ENCODE measurements at regions not wholly inside any gene's neighbourhood (a gene's known extent, or its start where the extent isn't known, plus 50 kb on each side); places are given as distances from the start of the nearest gene placed in this dataset.

DNA sequence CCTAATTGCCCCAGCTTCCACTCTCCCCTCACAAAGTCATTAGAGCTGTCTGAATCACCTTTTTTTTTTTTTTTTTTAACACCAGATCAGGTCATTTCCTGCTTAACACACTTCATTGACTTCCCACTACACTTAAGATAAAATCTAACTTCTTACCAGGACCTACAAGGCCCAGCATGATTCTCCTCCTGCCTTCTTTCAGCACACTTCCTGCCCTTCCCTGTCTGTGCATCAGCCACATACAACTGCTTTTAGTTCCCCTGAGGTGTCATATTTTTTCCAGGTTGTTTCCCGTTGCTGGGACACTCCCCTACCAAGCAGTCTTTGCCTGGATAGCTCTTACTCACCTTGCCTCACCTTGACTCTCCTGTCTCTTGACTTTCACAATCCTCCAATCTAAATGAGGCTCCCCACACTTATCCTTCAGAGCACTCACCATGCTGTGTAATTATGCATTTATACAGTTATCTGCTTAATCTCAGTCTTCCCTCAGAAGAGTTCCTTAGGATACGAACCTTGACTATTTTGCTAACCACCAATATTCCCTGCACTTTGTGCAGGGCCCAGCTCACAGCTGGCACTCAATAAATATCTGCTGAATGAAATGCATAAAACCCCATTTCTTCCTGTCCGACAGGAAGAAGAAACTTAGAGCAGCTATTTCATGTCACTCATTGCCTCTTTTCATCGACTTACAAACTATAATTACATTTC is 96.6 kb upstream of the AKIP1 start:
- ATAC-seq (ENCODE audit: low read depth) (peak; percentile 75), DNase-seq (ENCODE audit: low spot score) (peak; percentile 74)
- H3K27me3 ChIP-seq (ENCODE audit: insufficient read depth, poor library complexity, severe bottlenecking): no peaks in the 10 kb centered on the region
- H3K36me3 ChIP-seq (ENCODE audit: low read depth): no peaks in the 10 kb centered on the region
- no peaks in the 10 kb centered on the region for H3K9me3 ChIP-seq (ENCODE audit: severe bottlenecking)
- no peak for TF ChIP-seq CTCF (IDR thresholded peaks at IDR 0.05; ENCODE audit: poor library complexity, severe bottlenecking)
- H3K27ac ChIP-seq (ENCODE audit: poor library complexity, severe bottlenecking): peak overlapping the region; percentile 99
- peaks cover 41% of the 10 kb centered on the region for H3K4me1 ChIP-seq (ENCODE audit: insufficient read depth, poor library complexity, severe bottlenecking)
- no peak overlapping the region for H3K4me3 ChIP-seq (ENCODE audit: severe bottlenecking)

- Histone ChIP-seq H3K27ac (ENCODE audit: poor library complexity, severe bottlenecking) (peak overlapping the region; percentile 99), H3K27me3 (ENCODE audit: insufficient read depth, poor library complexity, severe bottlenecking) (no peaks in the 10 kb centered on the region), H3K4me1 (ENCODE audit: insufficient read depth, poor library complexity, severe bottlenecking) (peaks cover 41% of the 10 kb centered on the region), H3K9me3 (ENCODE audit: severe bottlenecking) (no peaks in the 10 kb centered on the region), H3K4me3 (ENCODE audit: severe bottlenecking) (no peak overlapping the region), H3K36me3 (ENCODE audit: low read depth) (no peaks in the 10 kb centered on the region)
- no peak for DNase-seq (ENCODE audit: low spot score)
- no peak for ATAC-seq (ENCODE audit: low read depth)
- no peak for TF ChIP-seq CTCF (IDR thresholded peaks at IDR 0.05; ENCODE audit: poor library complexity, severe bottlenecking)
Measured at GRCh38 chr11:8814923-8815240, 96.1 kb upstream of the AKIP1 start.

DNA sequence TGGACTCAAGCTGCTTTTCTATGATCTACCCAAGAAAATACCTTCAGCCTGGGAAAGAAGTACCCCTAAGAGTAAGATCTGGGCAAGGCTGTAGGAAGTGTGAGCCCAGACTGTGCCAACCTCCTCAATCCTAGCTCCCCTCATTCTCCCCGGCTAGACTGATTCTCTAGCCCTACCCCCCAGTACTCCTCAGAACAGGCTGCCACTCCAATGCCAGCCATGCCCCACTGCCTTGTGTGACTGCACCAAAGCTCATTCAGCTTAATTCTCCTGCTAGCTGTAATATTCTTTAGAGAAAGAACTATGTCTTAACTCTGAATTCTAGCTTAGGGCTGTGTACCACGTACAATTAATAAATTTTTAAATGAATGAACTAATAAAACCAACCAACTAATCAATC is 92.6 kb upstream of the AKIP1 start:
- no peak for TF ChIP-seq CTCF (IDR thresholded peaks at IDR 0.05; ENCODE audit: poor library complexity, severe bottlenecking)
- H3K27ac ChIP-seq (ENCODE audit: poor library complexity, severe bottlenecking): no peak overlapping the region
- H3K36me3 ChIP-seq (ENCODE audit: low read depth): no peaks in the 10 kb centered on the region
- H3K9me3 ChIP-seq (ENCODE audit: severe bottlenecking): no peaks in the 10 kb centered on the region
- H3K27me3 ChIP-seq (ENCODE audit: insufficient read depth, poor library complexity, severe bottlenecking): no peaks in the 10 kb centered on the region
- H3K4me3 ChIP-seq (ENCODE audit: severe bottlenecking): no peak overlapping the region
- no peak for DNase-seq (ENCODE audit: low spot score)
- no peak for ATAC-seq (ENCODE audit: low read depth)
- H3K4me1 ChIP-seq (ENCODE audit: insufficient read depth, poor library complexity, severe bottlenecking): peaks cover 20% of the 10 kb centered on the region

GRCh38 chr11:8820401-8820800 is 90.6 kb upstream of the AKIP1 start:
- no peak for ATAC-seq (ENCODE audit: low read depth)
- no peaks in the 10 kb centered on the region for H3K36me3 ChIP-seq (ENCODE audit: low read depth)
- H3K9me3 ChIP-seq (ENCODE audit: severe bottlenecking): no peaks in the 10 kb centered on the region
- H3K4me3 ChIP-seq (ENCODE audit: severe bottlenecking): no peak overlapping the region
- DNase-seq (ENCODE audit: low spot score): no peak
- H3K27me3 ChIP-seq (ENCODE audit: insufficient read depth, poor library complexity, severe bottlenecking): no peaks in the 10 kb centered on the region
- peaks cover 2% of the 10 kb centered on the region for H3K4me1 ChIP-seq (ENCODE audit: insufficient read depth, poor library complexity, severe bottlenecking)
- TF ChIP-seq CTCF (IDR thresholded peaks at IDR 0.05; ENCODE audit: poor library complexity, severe bottlenecking): no peak
- no peak overlapping the region for H3K27ac ChIP-seq (ENCODE audit: poor library complexity, severe bottlenecking)

DNA sequence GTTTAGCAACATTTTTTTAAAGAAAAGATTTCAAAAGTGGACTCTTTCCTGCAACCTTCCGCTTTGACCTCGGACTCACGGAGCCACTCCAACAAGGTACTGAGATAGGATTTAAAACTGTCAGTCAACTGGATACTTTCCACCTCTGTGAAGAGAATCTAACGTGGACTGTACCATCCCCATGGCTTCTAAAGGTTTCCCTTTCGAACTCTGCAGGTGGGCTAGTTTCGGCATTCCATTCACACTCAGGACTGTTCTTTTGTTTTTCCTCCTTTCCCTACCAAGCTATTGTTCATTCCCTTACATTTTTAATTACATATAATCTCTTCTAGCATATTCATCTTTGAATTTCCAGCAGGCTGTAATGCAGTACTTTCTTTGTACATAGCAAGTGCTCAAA is 88.5 kb upstream of the AKIP1 start:
- ATAC-seq (ENCODE audit: low read depth) (no peak), DNase-seq (ENCODE audit: low spot score) (no peak)
- Histone ChIP-seq H3K4me1 (ENCODE audit: insufficient read depth, poor library complexity, severe bottlenecking) (peaks cover 9% of the 10 kb centered on the region), H3K27me3 (ENCODE audit: insufficient read depth, poor library complexity, severe bottlenecking) (no peaks in the 10 kb centered on the region), H3K36me3 (ENCODE audit: low read depth) (no peaks in the 10 kb centered on the region), H3K9me3 (ENCODE audit: severe bottlenecking) (no peaks in the 10 kb centered on the region), H3K4me3 (ENCODE audit: severe bottlenecking) (no peak overlapping the region), H3K27ac (ENCODE audit: poor library complexity, severe bottlenecking) (no peak overlapping the region)
- TF ChIP-seq CTCF (IDR thresholded peaks at IDR 0.05; ENCODE audit: poor library complexity, severe bottlenecking): no peak

Measured in RWPE2 (cell line).